ENCODE measurements at regions not wholly inside any gene's neighbourhood (a gene's known extent, or its start where the extent isn't known, plus 50 kb on each side); places are given as distances from the start of the nearest gene placed in this dataset.

DNA sequence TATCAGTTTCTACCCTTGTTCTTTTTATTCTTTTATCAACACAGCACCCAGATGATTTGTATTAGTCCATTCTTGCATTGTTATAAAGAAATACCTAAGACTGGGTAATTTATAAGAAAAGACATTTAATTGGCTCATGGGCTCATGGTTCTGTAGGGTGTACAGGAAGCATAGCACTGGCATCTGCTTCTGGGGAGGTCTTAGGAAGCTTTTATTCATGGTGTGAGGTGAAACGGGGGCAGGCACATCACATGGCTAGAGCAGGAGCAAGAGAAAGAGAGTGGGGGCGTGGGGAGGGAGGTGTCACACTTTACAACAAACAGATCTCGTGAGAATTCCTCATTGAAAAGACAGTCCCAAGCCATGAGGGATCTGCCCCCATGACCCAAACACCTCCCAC, 285.3 kb downstream of the SMARCA1 start:
- TF ChIP-seq, protein P1, sequence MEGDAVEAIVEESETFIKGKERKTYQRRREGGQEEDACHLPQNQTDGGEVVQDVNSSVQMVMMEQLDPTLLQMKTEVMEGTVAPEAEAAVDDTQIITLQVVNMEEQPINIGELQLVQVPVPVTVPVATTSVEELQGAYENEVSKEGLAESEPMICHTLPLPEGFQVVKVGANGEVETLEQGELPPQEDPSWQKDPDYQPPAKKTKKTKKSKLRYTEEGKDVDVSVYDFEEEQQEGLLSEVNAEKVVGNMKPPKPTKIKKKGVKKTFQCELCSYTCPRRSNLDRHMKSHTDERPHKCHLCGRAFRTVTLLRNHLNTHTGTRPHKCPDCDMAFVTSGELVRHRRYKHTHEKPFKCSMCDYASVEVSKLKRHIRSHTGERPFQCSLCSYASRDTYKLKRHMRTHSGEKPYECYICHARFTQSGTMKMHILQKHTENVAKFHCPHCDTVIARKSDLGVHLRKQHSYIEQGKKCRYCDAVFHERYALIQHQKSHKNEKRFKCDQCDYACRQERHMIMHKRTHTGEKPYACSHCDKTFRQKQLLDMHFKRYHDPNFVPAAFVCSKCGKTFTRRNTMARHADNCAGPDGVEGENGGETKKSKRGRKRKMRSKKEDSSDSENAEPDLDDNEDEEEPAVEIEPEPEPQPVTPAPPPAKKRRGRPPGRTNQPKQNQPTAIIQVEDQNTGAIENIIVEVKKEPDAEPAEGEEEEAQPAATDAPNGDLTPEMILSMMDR (optimal IDR thresholded peaks at IDR 0.05 in 1 of 3, IDR thresholded peaks at IDR 0.05 in 1 of 3, conservative IDR thresholded peaks at IDR 0.05 in 1 of 3; ENCODE audit: extremely low read depth in 1 of 3, insufficient read depth in 2 of 3, low read length in 3 of 3), result no peak
- TF ChIP-seq EZH2 (IDR thresholded peaks at IDR 0.05; ENCODE audit: low read length), result no peak

Measured in keratinocyte (primary cell).